ENCODE measurements at regions not wholly inside any gene's neighbourhood (a gene's known extent, or its start where the extent isn't known, plus 50 kb on each side); places are given as distances from the start of the nearest gene placed in this dataset.

- Mint-ChIP-seq H3K4me1 (ENCODE audit: low read depth) (no peaks in the 10 kb centered on the region), H3K27ac (no peak overlapping the region), H3K36me3 (ENCODE audit: low read depth) (no peaks in the 10 kb centered on the region), H3K4me3 (no peak overlapping the region), H3K27me3 (ENCODE audit: low read depth) (no peaks in the 10 kb centered on the region), H3K9me3 (peaks cover 10% of the 10 kb centered on the region)
- DNase-seq = no peak
- intact Hi-C loops (cut with micrococcal nuclease) = no loop called here
- CTCF ChIA-PET = no interaction called here
Measured at GRCh38 chr4:32191961-32192360, 1471.8 kb downstream of the PCDH7 start.

GRCh38 chr4:32192363-32192762 is 1472.2 kb downstream of the PCDH7 start:
- Mint-ChIP-seq H3K4me3 (no peak overlapping the region), H3K27ac (no peak overlapping the region), H3K9me3 (peaks cover 10% of the 10 kb centered on the region), H3K27me3 (ENCODE audit: low read depth) (no peaks in the 10 kb centered on the region), H3K4me1 (ENCODE audit: low read depth) (no peaks in the 10 kb centered on the region), H3K36me3 (ENCODE audit: low read depth) (no peaks in the 10 kb centered on the region)
- no peak for DNase-seq
- CTCF ChIA-PET = no interaction called here
- intact Hi-C loops (cut with micrococcal nuclease) = no loop called here

GRCh38 chr4:32192991-32193390 is 1472.8 kb downstream of the PCDH7 start:
- Mint-ChIP-seq H3K4me3 (no peak overlapping the region), H3K9me3 (peaks cover 10% of the 10 kb centered on the region), H3K4me1 (ENCODE audit: low read depth) (no peaks in the 10 kb centered on the region), H3K27ac (no peak overlapping the region), H3K27me3 (ENCODE audit: low read depth) (no peaks in the 10 kb centered on the region), H3K36me3 (ENCODE audit: low read depth) (no peaks in the 10 kb centered on the region)
- CTCF ChIA-PET = no interaction called here
- intact Hi-C loops (cut with micrococcal nuclease) = no loop called here
- DNase-seq = no peak

GRCh38 chr4:32196950-32197688 is 1477.0 kb downstream of the PCDH7 start:
- DNase-seq = no peak
- H3K27ac Mint-ChIP-seq = no peak overlapping the region
- H3K36me3 Mint-ChIP-seq (ENCODE audit: low read depth) = no peaks in the 10 kb centered on the region
- CTCF ChIA-PET = no interaction called here
- no peaks in the 10 kb centered on the region for H3K4me1 Mint-ChIP-seq (ENCODE audit: low read depth)
- intact Hi-C loops (cut with micrococcal nuclease) = no loop called here
- H3K4me3 Mint-ChIP-seq = no peak overlapping the region
- H3K27me3 Mint-ChIP-seq (ENCODE audit: low read depth) = no peaks in the 10 kb centered on the region
- H3K9me3 Mint-ChIP-seq = peaks cover 9% of the 10 kb centered on the region

GRCh38 chr4:32199639-32200038 is 1479.5 kb downstream of the PCDH7 start:
- H3K4me3 Mint-ChIP-seq = no peak overlapping the region
- peaks cover 7% of the 10 kb centered on the region for H3K9me3 Mint-ChIP-seq
- no peak for DNase-seq
- H3K27ac Mint-ChIP-seq = no peak overlapping the region
- intact Hi-C loops (cut with micrococcal nuclease) = no loop called here
- H3K4me1 Mint-ChIP-seq (ENCODE audit: low read depth) = no peaks in the 10 kb centered on the region
- H3K27me3 Mint-ChIP-seq (ENCODE audit: low read depth) = no peaks in the 10 kb centered on the region
- H3K36me3 Mint-ChIP-seq (ENCODE audit: low read depth) = no peaks in the 10 kb centered on the region
- CTCF ChIA-PET = no interaction called here

- Mint-ChIP-seq H3K9me3 (peaks cover 7% of the 10 kb centered on the region), H3K4me1 (ENCODE audit: low read depth) (no peaks in the 10 kb centered on the region), H3K27me3 (ENCODE audit: low read depth) (no peaks in the 10 kb centered on the region), H3K27ac (no peak overlapping the region), H3K4me3 (no peak overlapping the region), H3K36me3 (ENCODE audit: low read depth) (no peaks in the 10 kb centered on the region)
- CTCF ChIA-PET = interaction anchor here (0.6 kb wide), 1 partner anchor 47 kb away, joined by 3 read pairs; no protein-coding TSS in a partner anchor
- DNase-seq = no peak
- intact Hi-C loops (cut with micrococcal nuclease) = no loop called here
Measured at GRCh38 chr4:32203340-32203739, 1483.2 kb downstream of the PCDH7 start.

GRCh38 chr4:32206756-32207155 is 1486.6 kb downstream of the PCDH7 start:
- H3K36me3 Mint-ChIP-seq (ENCODE audit: low read depth) = no peaks in the 10 kb centered on the region
- no peaks in the 10 kb centered on the region for H3K4me1 Mint-ChIP-seq (ENCODE audit: low read depth)
- intact Hi-C loops (cut with micrococcal nuclease) = no loop called here
- no peaks in the 10 kb centered on the region for H3K27me3 Mint-ChIP-seq (ENCODE audit: low read depth)
- H3K9me3 Mint-ChIP-seq = peaks cover 7% of the 10 kb centered on the region
- no peak overlapping the region for H3K4me3 Mint-ChIP-seq
- CTCF ChIA-PET = no interaction called here
- DNase-seq = no peak
- no peak overlapping the region for H3K27ac Mint-ChIP-seq

GRCh38 chr4:32207456-32207855 is 1487.3 kb downstream of the PCDH7 start:
- Mint-ChIP-seq H3K27ac (no peak overlapping the region), H3K4me1 (ENCODE audit: low read depth) (no peaks in the 10 kb centered on the region), H3K36me3 (ENCODE audit: low read depth) (no peaks in the 10 kb centered on the region), H3K4me3 (no peak overlapping the region), H3K9me3 (peaks cover 7% of the 10 kb centered on the region), H3K27me3 (ENCODE audit: low read depth) (no peaks in the 10 kb centered on the region)
- CTCF ChIA-PET = interaction anchor here (0.7 kb wide), 1 partner anchor 195 kb away, joined by 3 read pairs; no protein-coding TSS in a partner anchor
- intact Hi-C loops (cut with micrococcal nuclease) = no loop called here
- no peak for DNase-seq

- intact Hi-C loops (cut with micrococcal nuclease) = no loop called here
- no peaks in the 10 kb centered on the region for H3K27me3 Mint-ChIP-seq (ENCODE audit: low read depth)
- CTCF ChIA-PET = no interaction called here
- peaks cover 6% of the 10 kb centered on the region for H3K9me3 Mint-ChIP-seq
- no peak for DNase-seq
- no peak overlapping the region for H3K27ac Mint-ChIP-seq
- no peak overlapping the region for H3K4me3 Mint-ChIP-seq
- no peaks in the 10 kb centered on the region for H3K36me3 Mint-ChIP-seq (ENCODE audit: low read depth)
- no peaks in the 10 kb centered on the region for H3K4me1 Mint-ChIP-seq (ENCODE audit: low read depth)
Measured at GRCh38 chr4:32215277-32215676, 1495.1 kb downstream of the PCDH7 start.

GRCh38 chr4:32216502-32216901 is 1496.3 kb downstream of the PCDH7 start:
- no peak overlapping the region for H3K4me3 Mint-ChIP-seq
- CTCF ChIA-PET = no interaction called here

GRCh38 chr4:32219306-32220075 is 1499.3 kb downstream of the PCDH7 start:
- no peaks in the 10 kb centered on the region for H3K36me3 Mint-ChIP-seq (ENCODE audit: low read depth)
- no peak overlapping the region for H3K4me3 Mint-ChIP-seq
- CTCF ChIA-PET = no interaction called here
- H3K27ac Mint-ChIP-seq = no peak overlapping the region
- intact Hi-C loops (cut with micrococcal nuclease) = loop anchor here (10.0 kb wide), 1 partner anchor 55 kb away; no protein-coding TSS in a partner anchor
- no peaks in the 10 kb centered on the region for H3K4me1 Mint-ChIP-seq (ENCODE audit: low read depth)
- no peaks in the 10 kb centered on the region for H3K27me3 Mint-ChIP-seq (ENCODE audit: low read depth)
- H3K9me3 Mint-ChIP-seq = peaks cover 9% of the 10 kb centered on the region
- DNase-seq = no peak

More at GRCh38 chr4:32216502-32216901, 1496.3 kb downstream of the PCDH7 start:
- DNase-seq = no peak
- no peaks in the 10 kb centered on the region for H3K4me1 Mint-ChIP-seq (ENCODE audit: low read depth)
- peaks cover 6% of the 10 kb centered on the region for H3K9me3 Mint-ChIP-seq
- no peaks in the 10 kb centered on the region for H3K36me3 Mint-ChIP-seq (ENCODE audit: low read depth)
- intact Hi-C loops (cut with micrococcal nuclease) = no loop called here
- H3K27me3 Mint-ChIP-seq (ENCODE audit: low read depth) = no peaks in the 10 kb centered on the region
- H3K27ac Mint-ChIP-seq = no peak overlapping the region

- no peaks in the 10 kb centered on the region for H3K36me3 Mint-ChIP-seq (ENCODE audit: low read depth)
Measured at GRCh38 chr4:32226204-32226603, 1506.0 kb downstream of the PCDH7 start.

GRCh38 chr4:32226733-32227132 is 1506.6 kb downstream of the PCDH7 start:
- intact Hi-C loops (cut with micrococcal nuclease) = loop anchor here (10.0 kb wide), 1 partner anchor 62 kb away; no protein-coding TSS in a partner anchor
- no peaks in the 10 kb centered on the region for H3K27me3 Mint-ChIP-seq (ENCODE audit: low read depth)
- CTCF ChIA-PET = no interaction called here
- DNase-seq = no peak
- H3K36me3 Mint-ChIP-seq (ENCODE audit: low read depth) = no peaks in the 10 kb centered on the region
- no peak overlapping the region for H3K27ac Mint-ChIP-seq
- H3K4me1 Mint-ChIP-seq (ENCODE audit: low read depth) = no peaks in the 10 kb centered on the region
- peaks cover 17% of the 10 kb centered on the region for H3K9me3 Mint-ChIP-seq
- no peak overlapping the region for H3K4me3 Mint-ChIP-seq

More at GRCh38 chr4:32226204-32226603, 1506.0 kb downstream of the PCDH7 start:
- Mint-ChIP-seq H3K4me1 (ENCODE audit: low read depth) (no peaks in the 10 kb centered on the region), H3K9me3 (peaks cover 17% of the 10 kb centered on the region), H3K4me3 (no peak overlapping the region), H3K27ac (no peak overlapping the region), H3K27me3 (ENCODE audit: low read depth) (no peaks in the 10 kb centered on the region)
- CTCF ChIA-PET = no interaction called here
- intact Hi-C loops (cut with micrococcal nuclease) = loop anchor here (10.0 kb wide), 1 partner anchor 61 kb away; no protein-coding TSS in a partner anchor
- no peak for DNase-seq
